ENCODE measurements at regions not wholly inside any gene's neighbourhood (a gene's known extent, or its start where the extent isn't known, plus 50 kb on each side); places are given as distances from the start of the nearest gene placed in this dataset.

DNA sequence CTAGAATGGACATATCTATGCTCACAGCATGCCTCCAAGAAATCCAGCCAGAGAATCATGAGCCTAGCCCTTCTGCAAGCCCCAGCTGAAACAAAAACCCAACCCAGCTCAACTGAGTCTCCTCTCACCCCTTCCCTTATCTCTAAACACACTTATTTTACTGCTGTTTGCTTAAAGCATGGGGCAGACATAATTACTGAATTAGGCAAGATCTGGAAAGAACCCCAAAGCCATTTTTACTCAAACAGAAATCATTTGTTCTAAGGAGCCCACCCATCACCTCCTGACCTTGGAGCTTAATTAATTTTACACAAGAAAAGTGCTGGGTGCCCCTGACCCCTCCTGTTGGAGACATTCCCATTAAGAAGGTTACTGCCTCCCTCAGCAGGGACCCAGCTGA lies 291.6 kb downstream of the MAFB start (continued):
- TF ChIP-seq CHD7 (IDR thresholded peaks at IDR 0.05; ENCODE audit: insufficient replicate concordance, low read length): no peak
- no peak for TF ChIP-seq TCF12 (IDR thresholded peaks at IDR 0.05; ENCODE audit: low read depth, low read length)
- no peak for TF ChIP-seq JUND (IDR thresholded peaks at IDR 0.05; ENCODE audit: low read length)
- TF ChIP-seq SP1 (IDR thresholded peaks at IDR 0.05; ENCODE audit: low read depth, low read length): no peak
